Activated naive CD4-positive, alpha-beta T cell treated with anti-CD3 and anti-CD28 coated beads, Interleukin-2, amount 50 U/mL, for 24 hours (primary cell): ENCODE measurements at regions not wholly inside any gene's neighbourhood (a gene's known extent, or its start where the extent isn't known, plus 50 kb on each side); places are given as distances from the start of the nearest gene placed in this dataset.

ENCODE experiments used
- H3K27ac Mint-ChIP-seq: one replicate; pipeline ENCODE4 v1.8.0; 2021; ENCODE audit warnings: mild to moderate bottlenecking, mixed read lengths
- H3K27me3 Mint-ChIP-seq: one replicate; pipeline ENCODE4 v1.8.0; 2021; ENCODE audit warnings: mixed read lengths
- H3K36me3 Mint-ChIP-seq: one replicate; pipeline ENCODE4 v1.8.0; 2021; ENCODE audit warnings: mixed read lengths
- H3K4me1 Mint-ChIP-seq: one replicate; pipeline ENCODE4 v1.8.0; 2021; ENCODE audit warnings: mixed read lengths
- H3K4me3 Mint-ChIP-seq: one replicate; pipeline ENCODE4 v1.8.0; 2021; ENCODE audit warnings: mild to moderate bottlenecking, mixed read lengths
- H3K9me3 Mint-ChIP-seq: one replicate; pipeline ENCODE4 v1.8.0; 2021; ENCODE audit warnings: mixed read lengths

- Mint-ChIP-seq H3K36me3 (no peaks in the 10 kb centered on the region), H3K27ac (no peak overlapping the region)
Observed at GRCh38 chr1:177620636-177621190, 349.1 kb downstream of the SEC16B start.

GRCh38 chr1:177615251-177615650 is 354.6 kb downstream of the SEC16B start:
- no peaks in the 10 kb centered on the region for H3K27me3 Mint-ChIP-seq
- no peaks in the 10 kb centered on the region for H3K9me3 Mint-ChIP-seq
- H3K4me1 Mint-ChIP-seq: no peaks in the 10 kb centered on the region
- no peaks in the 10 kb centered on the region for H3K36me3 Mint-ChIP-seq
- H3K4me3 Mint-ChIP-seq: no peak overlapping the region
- no peak overlapping the region for H3K27ac Mint-ChIP-seq

More at GRCh38 chr1:177620636-177621190, 349.1 kb downstream of the SEC16B start:
- Mint-ChIP-seq H3K4me1 (no peaks in the 10 kb centered on the region), H3K9me3 (peaks cover 14% of the 10 kb centered on the region), H3K27me3 (no peaks in the 10 kb centered on the region), H3K4me3 (no peak overlapping the region)

- Mint-ChIP-seq H3K36me3 (no peaks in the 10 kb centered on the region), H3K4me1 (no peaks in the 10 kb centered on the region), H3K4me3 (no peak overlapping the region), H3K27ac (no peak overlapping the region), H3K9me3 (no peaks in the 10 kb centered on the region), H3K27me3 (no peaks in the 10 kb centered on the region)
Observed at GRCh38 chr1:177611402-177611801, 358.5 kb downstream of the SEC16B start.

- H3K27me3 Mint-ChIP-seq: no peaks in the 10 kb centered on the region
- H3K9me3 Mint-ChIP-seq: no peaks in the 10 kb centered on the region
- no peaks in the 10 kb centered on the region for H3K36me3 Mint-ChIP-seq
- H3K4me3 Mint-ChIP-seq: no peak overlapping the region
- H3K4me1 Mint-ChIP-seq: no peaks in the 10 kb centered on the region
- H3K27ac Mint-ChIP-seq: no peak overlapping the region
Observed at GRCh38 chr1:177609953-177610352, 359.9 kb downstream of the SEC16B start.

GRCh38 chr1:177600936-177601335 is 368.9 kb downstream of the SEC16B start:
- Mint-ChIP-seq H3K4me1 (no peaks in the 10 kb centered on the region), H3K36me3 (no peaks in the 10 kb centered on the region), H3K27ac (no peak overlapping the region), H3K4me3 (no peak overlapping the region), H3K27me3 (no peaks in the 10 kb centered on the region), H3K9me3 (peaks cover 4% of the 10 kb centered on the region)

- Mint-ChIP-seq H3K36me3 (no peaks in the 10 kb centered on the region), H3K9me3 (peaks cover 4% of the 10 kb centered on the region), H3K4me3 (no peak overlapping the region), H3K27me3 (no peaks in the 10 kb centered on the region), H3K4me1 (no peaks in the 10 kb centered on the region), H3K27ac (no peak overlapping the region)
Observed at GRCh38 chr1:177600321-177600720, 369.5 kb downstream of the SEC16B start.

GRCh38 chr1:177597393-177597792 is 372.5 kb downstream of the SEC16B start:
- Mint-ChIP-seq H3K27me3 (no peaks in the 10 kb centered on the region), H3K9me3 (no peaks in the 10 kb centered on the region), H3K4me1 (no peaks in the 10 kb centered on the region), H3K27ac (no peak overlapping the region), H3K36me3 (no peaks in the 10 kb centered on the region), H3K4me3 (no peak overlapping the region)

- H3K27ac Mint-ChIP-seq: no peak overlapping the region
- H3K27me3 Mint-ChIP-seq: no peaks in the 10 kb centered on the region
- no peaks in the 10 kb centered on the region for H3K9me3 Mint-ChIP-seq
- no peaks in the 10 kb centered on the region for H3K36me3 Mint-ChIP-seq
- H3K4me3 Mint-ChIP-seq: no peak overlapping the region
- H3K4me1 Mint-ChIP-seq: no peaks in the 10 kb centered on the region
Observed at GRCh38 chr1:177596485-177596884, 373.4 kb downstream of the SEC16B start.

GRCh38 chr1:177593105-177593504 is 376.8 kb downstream of the SEC16B start:
- no peaks in the 10 kb centered on the region for H3K4me1 Mint-ChIP-seq
- no peaks in the 10 kb centered on the region for H3K36me3 Mint-ChIP-seq
- H3K4me3 Mint-ChIP-seq: no peak overlapping the region
- no peak overlapping the region for H3K27ac Mint-ChIP-seq
- H3K9me3 Mint-ChIP-seq: no peaks in the 10 kb centered on the region
- H3K27me3 Mint-ChIP-seq: no peaks in the 10 kb centered on the region

GRCh38 chr1:177592624-177593023 is 377.2 kb downstream of the SEC16B start:
- Mint-ChIP-seq H3K27ac (no peak overlapping the region), H3K27me3 (no peaks in the 10 kb centered on the region)

GRCh38 chr1:177591155-177591554 is 378.7 kb downstream of the SEC16B start:
- Mint-ChIP-seq H3K27me3 (no peaks in the 10 kb centered on the region), H3K36me3 (no peaks in the 10 kb centered on the region), H3K9me3 (no peaks in the 10 kb centered on the region), H3K4me1 (no peaks in the 10 kb centered on the region), H3K4me3 (no peak overlapping the region), H3K27ac (no peak overlapping the region)

More at GRCh38 chr1:177592624-177593023, 377.2 kb downstream of the SEC16B start:
- no peaks in the 10 kb centered on the region for H3K36me3 Mint-ChIP-seq
- H3K9me3 Mint-ChIP-seq: no peaks in the 10 kb centered on the region
- no peak overlapping the region for H3K4me3 Mint-ChIP-seq
- H3K4me1 Mint-ChIP-seq: no peaks in the 10 kb centered on the region

- H3K4me1 Mint-ChIP-seq: no peaks in the 10 kb centered on the region
- H3K36me3 Mint-ChIP-seq: no peaks in the 10 kb centered on the region
- H3K27ac Mint-ChIP-seq: no peak overlapping the region
- H3K27me3 Mint-ChIP-seq: no peaks in the 10 kb centered on the region
- no peaks in the 10 kb centered on the region for H3K9me3 Mint-ChIP-seq
- no peak overlapping the region for H3K4me3 Mint-ChIP-seq
Observed at GRCh38 chr1:177589166-177589565, 380.7 kb downstream of the SEC16B start.

- Mint-ChIP-seq H3K36me3 (no peaks in the 10 kb centered on the region), H3K4me1 (no peaks in the 10 kb centered on the region), H3K9me3 (no peaks in the 10 kb centered on the region), H3K27ac (no peak overlapping the region), H3K27me3 (no peaks in the 10 kb centered on the region), H3K4me3 (no peak overlapping the region)
Observed at GRCh38 chr1:177586429-177586828, 383.4 kb downstream of the SEC16B start.

GRCh38 chr1:177585302-177586220 is 384.3 kb downstream of the SEC16B start:
- no peak overlapping the region for H3K4me3 Mint-ChIP-seq
- no peak overlapping the region for H3K27ac Mint-ChIP-seq
- no peaks in the 10 kb centered on the region for H3K36me3 Mint-ChIP-seq
- no peaks in the 10 kb centered on the region for H3K27me3 Mint-ChIP-seq
- no peaks in the 10 kb centered on the region for H3K4me1 Mint-ChIP-seq
- H3K9me3 Mint-ChIP-seq: no peaks in the 10 kb centered on the region

GRCh38 chr1:177573901-177574300 is 396.0 kb downstream of the SEC16B start:
- Mint-ChIP-seq H3K9me3 (no peaks in the 10 kb centered on the region), H3K27ac (no peak overlapping the region), H3K4me1 (no peaks in the 10 kb centered on the region), H3K4me3 (no peak overlapping the region), H3K27me3 (no peaks in the 10 kb centered on the region), H3K36me3 (no peaks in the 10 kb centered on the region)

- no peak overlapping the region for H3K27ac Mint-ChIP-seq
- no peaks in the 10 kb centered on the region for H3K36me3 Mint-ChIP-seq
- H3K27me3 Mint-ChIP-seq: no peaks in the 10 kb centered on the region
- H3K9me3 Mint-ChIP-seq: peaks cover 8% of the 10 kb centered on the region
- H3K4me1 Mint-ChIP-seq: no peaks in the 10 kb centered on the region
- H3K4me3 Mint-ChIP-seq: no peak overlapping the region
Observed at GRCh38 chr1:177571485-177572076, 398.3 kb downstream of the SEC16B start.
